Left lung (tissue), 4 donors: ENCODE measurements at regions not wholly inside any gene's neighbourhood (a gene's known extent, or its start where the extent isn't known, plus 50 kb on each side); places are given as distances from the start of the nearest gene placed in this dataset.

Experiments
- ATAC-seq: fragments of 200-7000 bp; cut with Tn5 transposase; one replicate; pipeline ENCODE4 v1.9.1; 2020; ENCODE audit warnings: moderate library complexity
- DNase-seq, 4 donors: peaks; one replicate each; pipeline ENCODE4 v3.0.0-alpha.2; 2013 to 2020
- H3K27ac ChIP-seq, 2 donors: fragments of 200-600 bp; sonication (generic) in 1 of 2; one replicate each; pipeline versions ENCODE4 v1.5.0 to v1.8.0; 2020 to 2021
- H3K27me3 ChIP-seq, 2 donors: fragments of 200-600 bp; sonication (generic) in 1 of 2; one replicate each; pipeline versions ENCODE4 v1.5.0 to v1.8.0; 2020 to 2021
- H3K36me3 ChIP-seq, 2 donors: fragments of 200-600 bp; sonication (generic) in 1 of 2; one replicate each; pipeline versions ENCODE4 v1.5.0 to v1.8.0; 2020 to 2021
- H3K4me1 ChIP-seq, 2 donors: fragments of 200-600 bp; one replicate each; pipeline ENCODE4 v1.8.0; 2021
- H3K4me3 ChIP-seq, 2 donors: fragments of 200-600 bp; sonication (generic) in 1 of 2; one replicate each; pipeline versions ENCODE4 v1.5.0 to v1.8.0; 2020 to 2021; ENCODE audit warnings: mild to moderate bottlenecking in 1 of 2
- H3K9me3 ChIP-seq, 2 donors: fragments of 200-600 bp; sonication (generic) in 1 of 2; one replicate each; pipeline versions ENCODE4 v1.5.0 to v1.8.0; 2020 to 2021
- CTCF ChIP-seq, 2 donors: fragments of 200-600 bp; sonication (generic) in 1 of 2; IDR thresholded peaks; one replicate each; pipeline versions ENCODE4 v1.5.0 to v1.8.0; 2021; ENCODE audit warnings: antibody characterized with exemption in 2 of 2
- intact Hi-C, 2 donors: fragments of 100-400 bp; cut with DNase I; formaldehyde crosslinking; loops; one replicate each; pipeline versions ENCODE4 v1.11.2 to v1.14.2; 2022
- donor health status: DM: no; HTN: yes; CAD: no.
- donor health status: DM: no; HTN: no; CAD: no.

GRCh38 chrX:139203651-139204570 is 326.6 kb upstream of the F9 start:
- peak in 2 of 4 donors; percentile 16 to 84 for DNase-seq
- TF ChIP-seq CTCF (IDR thresholded peaks at IDR 0.05): no peak
- H3K27me3 ChIP-seq: peaks cover under 1 to 54% of the 10 kb centered on the region in 2 donors
- intact Hi-C loops: no loop called here
- H3K4me3 ChIP-seq: peak overlapping the region; percentile 19 to 45
- peak overlapping the region in 1 of 2 donors; percentile 37 for H3K27ac ChIP-seq
- H3K36me3 ChIP-seq: no peaks in the 10 kb centered on the region
- H3K9me3 ChIP-seq: no peaks in the 10 kb centered on the region
- peaks cover 0 to 3% of the 10 kb centered on the region in 2 donors for H3K4me1 ChIP-seq
- ATAC-seq: peak; percentile 44

- peak in 1 of 4 donors; percentile 52 for DNase-seq
- no peak for ATAC-seq
- no peak for TF ChIP-seq CTCF (IDR thresholded peaks at IDR 0.05)
- Histone ChIP-seq H3K4me1 (peaks cover 0 to 3% of the 10 kb centered on the region in 2 donors), H3K27me3 (peaks cover 5 to 54% of the 10 kb centered on the region in 2 donors), H3K4me3 (no peak overlapping the region), H3K9me3 (no peaks in the 10 kb centered on the region), H3K27ac (no peak overlapping the region), H3K36me3 (no peaks in the 10 kb centered on the region)
- intact Hi-C loops: no loop called here
These were observed 327.7 kb upstream of the F9 start for GRCh38 chrX:139202742-139203420.

GRCh38 chrX:139201924-139202323 is 328.6 kb upstream of the F9 start:
- peaks cover 0 to 3% of the 10 kb centered on the region in 2 donors for H3K4me1 ChIP-seq
- intact Hi-C loops: no loop called here
- no peak overlapping the region for H3K27ac ChIP-seq
- H3K27me3 ChIP-seq: peaks cover 5 to 46% of the 10 kb centered on the region in 2 donors
- no peak overlapping the region for H3K4me3 ChIP-seq
- no peaks in the 10 kb centered on the region for H3K36me3 ChIP-seq
- ATAC-seq: no peak
- H3K9me3 ChIP-seq: no peaks in the 10 kb centered on the region
- TF ChIP-seq CTCF (IDR thresholded peaks at IDR 0.05): no peak
- DNase-seq: no peak

GRCh38 chrX:139200793-139201192 is 329.7 kb upstream of the F9 start:
- no peak for TF ChIP-seq CTCF (IDR thresholded peaks at IDR 0.05)
- Histone ChIP-seq H3K4me1 (peaks cover 0 to 3% of the 10 kb centered on the region in 2 donors), H3K36me3 (no peaks in the 10 kb centered on the region), H3K27me3 (peaks cover 5 to 43% of the 10 kb centered on the region in 2 donors), H3K4me3 (no peak overlapping the region), H3K9me3 (no peaks in the 10 kb centered on the region), H3K27ac (no peak overlapping the region)
- intact Hi-C loops: no loop called here
- ATAC-seq (no peak), DNase-seq (peak in 1 of 4 donors; percentile 20)

- Histone ChIP-seq H3K27me3 (peaks cover 7 to 43% of the 10 kb centered on the region in 2 donors), H3K9me3 (no peaks in the 10 kb centered on the region), H3K4me3 (no peak overlapping the region), H3K36me3 (no peaks in the 10 kb centered on the region), H3K4me1 (peaks cover 0 to 3% of the 10 kb centered on the region in 2 donors), H3K27ac (no peak overlapping the region)
- no peak for TF ChIP-seq CTCF (IDR thresholded peaks at IDR 0.05)
- intact Hi-C loops: no loop called here
- DNase-seq: no peak
- no peak for ATAC-seq
These were observed 330.2 kb upstream of the F9 start for GRCh38 chrX:139200346-139200745.
